HG02642 (cell line): ENCODE measurements at regions not wholly inside any gene's neighbourhood (a gene's known extent, or its start where the extent isn't known, plus 50 kb on each side); places are given as distances from the start of the nearest gene placed in this dataset.
"Not testable (repeated sequence)": the region's sequence is repeated elsewhere in the genome, so short reads cannot be mapped to it uniquely, and the experiment has no call there.

Experiments
- ATAC-seq: cut with Tn5 transposase; IDR thresholded peaks from one replicate; pipeline ENCODE4 v1.9.1; 2021; ENCODE audit warnings: mild to moderate bottlenecking; ENCODE audit not compliant: unreplicated experiment, poor library complexity

GRCh38 chr7:94100723-94101345 is 96.7 kb upstream of the BET1 start:
- ATAC-seq: no peak

- ATAC-seq: no peak
These were observed 100.1 kb upstream of the BET1 start for GRCh38 chr7:94104301-94104700.

- ATAC-seq: no peak
These were observed 105.4 kb upstream of the BET1 start for GRCh38 chr7:94109556-94109955.

DNA sequence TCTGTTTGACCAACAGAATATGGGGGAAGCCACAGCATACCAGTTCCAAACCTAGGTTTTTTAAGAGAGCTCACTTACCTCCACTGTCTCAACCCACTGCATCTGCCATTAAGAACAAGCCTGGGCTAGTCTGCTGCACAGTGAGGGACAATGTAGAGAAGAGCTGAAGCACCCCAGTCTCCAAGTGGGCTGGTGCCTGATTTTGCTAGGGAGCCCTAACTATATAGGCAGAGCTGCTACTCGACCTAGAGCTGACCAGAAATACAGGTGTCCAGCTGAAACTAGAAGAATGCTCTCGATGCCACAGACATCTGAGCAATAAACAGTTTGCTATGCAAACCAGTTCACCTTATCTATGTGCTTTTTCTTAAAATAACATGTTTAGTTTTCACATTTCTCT is 106.9 kb upstream of the BET1 start:
- ATAC-seq: no peak

DNA sequence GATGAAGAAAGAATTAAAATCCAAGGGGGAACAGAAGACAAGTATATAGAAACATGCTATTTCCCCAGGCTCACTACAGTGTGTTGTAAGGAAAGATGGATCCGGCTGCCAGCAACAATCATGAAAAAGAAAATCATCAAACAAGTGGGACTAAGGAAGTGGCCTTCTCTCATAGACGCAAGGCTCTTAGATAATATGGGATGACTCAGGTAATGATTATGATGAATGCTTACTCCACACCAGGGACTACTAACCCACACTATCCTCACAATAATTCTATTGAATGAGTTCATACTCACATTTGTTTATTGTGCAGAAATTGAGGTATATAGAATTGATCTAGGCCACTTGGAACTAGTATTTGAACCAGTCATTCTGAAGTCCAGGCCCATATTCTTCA is 111.2 kb upstream of the BET1 start:
- no peak for ATAC-seq

- no peak for ATAC-seq
These were observed 119.0 kb upstream of the BET1 start for GRCh38 chr7:94123136-94123535.

GRCh38 chr7:94127026-94127425 is 122.9 kb upstream of the BET1 start:
- no peak for ATAC-seq

GRCh38 chr7:94128072-94128471 is 123.9 kb upstream of the BET1 start:
- ATAC-seq: no peak

GRCh38 chr7:94129443-94130140 is 125.4 kb upstream of the BET1 start:
- no peak for ATAC-seq

DNA sequence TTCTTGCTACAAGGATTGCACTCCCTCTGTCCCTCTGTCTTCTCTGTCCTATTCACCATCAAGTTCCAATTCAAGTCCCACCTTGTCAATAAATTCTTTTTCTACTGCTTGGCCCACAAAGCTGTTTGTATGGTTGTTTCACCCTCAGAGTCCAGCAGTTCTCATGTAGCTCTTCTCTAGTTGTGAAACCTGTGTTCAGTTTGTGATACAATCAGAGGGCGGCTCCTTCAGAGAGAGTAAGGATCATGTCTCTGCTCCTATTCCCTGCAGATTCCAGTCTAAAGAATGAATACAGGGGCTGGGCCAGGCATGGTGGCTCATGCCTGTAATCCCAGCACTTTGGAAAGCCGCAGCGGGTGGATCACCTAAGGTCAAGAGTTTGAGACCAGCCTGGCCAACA is 126.6 kb upstream of the BET1 start:
- no peak for ATAC-seq

GRCh38 chr7:94133460-94133859 is 129.3 kb upstream of the BET1 start:
- ATAC-seq: no peak

GRCh38 chr7:94135180-94135579 is 131.0 kb upstream of the BET1 start:
- ATAC-seq: no peak

GRCh38 chr7:94142281-94142680 is 138.1 kb upstream of the BET1 start:
- ATAC-seq: no peak

DNA sequence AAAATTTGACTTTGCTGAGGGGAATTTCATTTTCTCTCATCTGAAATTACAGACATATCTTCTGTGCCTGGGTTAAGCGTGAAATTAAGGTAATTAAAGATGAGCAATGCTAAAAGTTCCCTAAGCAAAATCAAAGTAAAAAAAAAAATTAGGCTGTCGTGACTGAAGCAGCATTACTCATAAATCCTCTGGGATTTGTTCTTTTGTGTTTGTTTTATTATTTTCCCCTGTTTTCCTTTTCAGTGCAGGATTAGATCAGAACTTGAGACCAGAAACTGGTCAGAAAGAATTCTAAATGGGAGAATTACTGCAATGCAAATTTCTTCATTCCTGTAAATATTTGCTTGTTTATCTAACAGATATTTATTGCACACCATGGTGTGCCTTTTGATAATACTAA is 141.4 kb upstream of the BET1 start:
- ATAC-seq: no peak

GRCh38 chr7:94146408-94146807 is 142.3 kb upstream of the BET1 start:
- no peak for ATAC-seq

- ATAC-seq: no peak
These were observed 145.8 kb upstream of the BET1 start for GRCh38 chr7:94149789-94150545.

GRCh38 chr7:94154182-94154581 is 150.0 kb upstream of the BET1 start:
- ATAC-seq: no peak

- ATAC-seq: no peak
These were observed 150.7 kb upstream of the BET1 start for GRCh38 chr7:94154858-94155257.

DNA sequence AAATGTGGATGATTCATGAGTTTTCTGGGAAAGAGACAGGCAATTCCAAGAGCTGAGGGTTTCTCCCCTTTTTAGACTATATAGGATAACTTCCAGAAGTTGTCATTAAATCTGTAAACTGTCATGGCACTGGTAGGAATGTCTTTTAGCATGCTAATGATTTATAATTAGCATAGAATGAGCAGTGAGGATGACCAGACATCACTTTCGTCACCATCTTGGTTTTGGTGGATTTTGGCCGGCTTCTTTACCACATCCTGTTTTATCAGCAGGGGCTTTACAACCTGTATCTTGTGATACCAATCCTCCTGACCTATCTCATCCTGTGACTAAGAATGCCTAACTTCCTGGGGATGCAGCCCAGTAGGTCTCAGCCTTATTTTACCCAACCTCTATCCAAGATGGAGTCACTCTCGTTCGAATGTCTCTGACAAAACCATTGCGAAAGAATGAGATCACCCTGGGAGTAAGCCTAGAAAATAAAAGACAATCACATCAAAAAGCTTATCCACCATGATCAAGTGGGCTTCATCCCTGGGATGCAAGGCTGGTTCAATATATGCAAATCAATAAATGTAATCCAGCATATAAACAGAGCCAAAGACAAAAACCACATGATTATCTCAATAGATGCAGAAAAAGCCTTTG is 153.6 kb upstream of the BET1 start:
- not testable (repeated sequence) for ATAC-seq

- peak; percentile 95 for ATAC-seq
These were observed 156.7 kb upstream of the BET1 start for GRCh38 chr7:94160719-94161435.
